SK-N-SH treated with all-trans-retinoic acid at 6 μM for 48 hours (cell line): ENCODE measurements at regions not wholly inside any gene's neighbourhood (a gene's known extent, or its start where the extent isn't known, plus 50 kb on each side); places are given as distances from the start of the nearest gene placed in this dataset.

Experiments used
- ATAC-seq: fragments of 200-7000 bp; cut with Tn5 transposase; 3 replicates; pipeline ENCODE4 v1.9.1; 2020; ENCODE audit warnings: mild to moderate bottlenecking, moderate library complexity
- ARNTL ChIP-seq: fragments of 450-650 bp; formaldehyde crosslinking; IDR thresholded peaks from 2 replicates; pipeline ENCODE4 v1.5.0; 2020; ENCODE audit warnings: low read depth, mild to moderate bottlenecking, moderate library complexity, borderline replicate concordance
- BACH2 ChIP-seq: fragments of 250-450 bp; sonication (Bioruptor Pico); IDR thresholded peaks from 2 replicates; pipeline ENCODE4 v1.9.0; 2021; ENCODE audit warnings: mild to moderate bottlenecking, borderline replicate concordance
- CSDC2 ChIP-seq: fragments of 250-450 bp; sonication (Bioruptor Pico); IDR thresholded peaks from 2 replicates; pipeline ENCODE4 v1.5.0; 2020; ENCODE audit warnings: mild to moderate bottlenecking, moderate library complexity
- ESRRG ChIP-seq: fragments of 250-450 bp; sonication (Bioruptor Pico); IDR thresholded peaks from 2 replicates; pipeline ENCODE4 v1.6.1; 2021; ENCODE audit warnings: mild to moderate bottlenecking
- ISL1 ChIP-seq: fragments of 250-450 bp; sonication (Bioruptor Pico); IDR thresholded peaks from 2 replicates; pipeline ENCODE4 v2.1.2; 2022; ENCODE audit warnings: mild to moderate bottlenecking, moderate library complexity
- OSR1 ChIP-seq: fragments of 250-450 bp; sonication (Bioruptor Pico); IDR thresholded peaks from 2 replicates; pipeline ENCODE4 v1.8.0; 2022; ENCODE audit warnings: moderate library complexity, mild to moderate bottlenecking, inconsistent platforms
- PPARA ChIP-seq: fragments of 250-450 bp; sonication (Bioruptor Pico); IDR thresholded peaks from 2 replicates; pipeline ENCODE4 v1.5.0; 2020; ENCODE audit warnings: mild to moderate bottlenecking, borderline replicate concordance
- RARB ChIP-seq: fragments of 250-450 bp; sonication (Bioruptor Pico); IDR thresholded peaks from 2 replicates; pipeline ENCODE4 v1.8.0; 2021; ENCODE audit warnings: mild to moderate bottlenecking, moderate library complexity
- TCF4 ChIP-seq: fragments of 250-450 bp; sonication (Bioruptor Pico); IDR thresholded peaks from 2 replicates; pipeline ENCODE4 v1.8.0; 2021; ENCODE audit warnings: mild to moderate bottlenecking, moderate library complexity, borderline replicate concordance
- TOX ChIP-seq: fragments of 250-450 bp; sonication (Bioruptor Pico); IDR thresholded peaks from 2 replicates; pipeline ENCODE4 v1.8.0; 2021; ENCODE audit warnings: mild to moderate bottlenecking, moderate library complexity, borderline replicate concordance
- ZFP3 ChIP-seq: fragments of 250-450 bp; sonication (Bioruptor Pico); IDR thresholded peaks from 2 replicates; pipeline ENCODE4 v1.5.0; 2020; ENCODE audit warnings: mild to moderate bottlenecking, moderate library complexity
- ZFP30 ChIP-seq: fragments of 450-650 bp; formaldehyde crosslinking; IDR thresholded peaks from 2 replicates; pipeline ENCODE4 v1.5.0; 2022; ENCODE audit warnings: mild to moderate bottlenecking, moderate library complexity
- ZNF70 ChIP-seq: fragments of 450-650 bp; formaldehyde crosslinking; IDR thresholded peaks from 2 replicates; pipeline ENCODE4 v1.5.0; 2020; ENCODE audit warnings: mild to moderate bottlenecking, moderate library complexity
- TF ChIP-seq, protein P1 (sequence below): fragments of 250-450 bp; sonication (Bioruptor Pico); IDR thresholded peaks from 2 replicates; pipeline ENCODE4 v1.8.0; 2021; ENCODE audit warnings: low read depth, mild to moderate bottlenecking, moderate library complexity, borderline replicate concordance
- TF ChIP-seq, protein P2 (sequence below): fragments of 250-450 bp; sonication (Bioruptor Pico); IDR thresholded peaks from 2 replicates; pipeline ENCODE4 v1.5.0; 2020; ENCODE audit warnings: mild to moderate bottlenecking, moderate library complexity
- TF ChIP-seq, protein P3 (sequence below): fragments of 250-450 bp; sonication (Bioruptor Pico); IDR thresholded peaks from 2 replicates; pipeline ENCODE4 v1.8.0; 2020; ENCODE audit warnings: mild to moderate bottlenecking, moderate library complexity, borderline replicate concordance
- TF ChIP-seq, protein P4 (sequence below): fragments of 250-450 bp; sonication (Bioruptor Pico); IDR thresholded peaks from 2 replicates; pipeline ENCODE4 v1.5.1; 2020; ENCODE audit warnings: low read depth, mild to moderate bottlenecking, moderate library complexity
- TF ChIP-seq, protein P5 (sequence below): fragments of 250-450 bp; sonication (Bioruptor Pico); IDR thresholded peaks from 2 replicates; pipeline ENCODE4 v1.5.1; 2021; ENCODE audit warnings: mild to moderate bottlenecking, moderate library complexity

DNA sequence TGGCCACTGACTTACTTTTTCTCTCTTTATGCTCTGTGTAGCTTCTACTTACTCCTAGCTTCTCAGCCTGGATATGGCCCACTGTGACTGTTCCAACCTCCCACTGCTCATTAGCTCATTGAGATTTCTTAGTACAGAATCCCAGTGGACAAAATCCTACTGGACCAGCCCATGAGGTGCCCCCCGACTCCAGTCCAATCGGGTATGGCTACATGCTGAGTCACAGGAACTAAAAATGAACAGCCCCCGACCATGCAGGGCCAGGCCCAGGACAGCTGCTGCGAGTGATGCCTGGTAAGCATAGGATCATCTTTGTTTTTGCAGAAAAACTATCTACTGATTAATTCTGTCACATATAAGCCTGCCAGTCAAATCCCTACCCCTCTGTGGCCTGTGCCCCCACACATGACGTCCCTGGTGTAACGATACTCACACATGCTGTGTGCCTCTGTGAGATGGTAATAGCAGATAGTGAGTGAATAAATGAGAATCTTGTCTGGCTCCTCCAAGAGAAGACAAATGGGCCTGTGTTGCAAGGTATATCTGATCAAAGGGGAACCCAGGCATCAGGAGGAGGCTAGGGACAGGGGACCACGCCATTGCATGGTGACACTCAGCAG, 85.9 kb upstream of the KLF7 start:
- peak; percentile 2; the same call in 2 of the 3 replicates for ATAC-seq
- no peak for TF ChIP-seq ISL1 (CRISPR knock-in tag)
- TF ChIP-seq ZFP30: no peak
- TF ChIP-seq CSDC2 (CRISPR knock-in tag): 0 out of 2 replicates have a peak, but pooled peaks have one; percentile 40
- TF ChIP-seq OSR1 (CRISPR knock-in tag): 0 out of 2 replicates have a peak, but pooled peaks have one; percentile 31

DNA sequence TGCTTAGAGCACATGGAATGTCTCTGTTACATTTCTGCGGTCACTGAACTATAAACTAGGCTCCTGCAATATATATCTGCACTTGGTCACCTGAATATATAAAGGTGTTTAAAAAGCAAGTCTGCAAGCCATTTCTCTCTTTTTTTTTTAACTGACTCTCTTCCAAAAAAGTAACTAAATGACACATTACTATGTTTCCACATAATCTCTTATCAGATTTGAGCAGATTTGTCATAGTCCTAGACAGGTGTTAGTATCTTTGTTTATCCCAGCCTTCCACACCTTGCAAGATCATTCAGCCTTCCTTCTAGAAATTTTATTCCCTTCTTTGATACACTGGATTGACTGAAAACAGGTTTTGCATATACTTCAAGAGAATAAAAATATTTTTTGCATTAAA, 86.7 kb upstream of the KLF7 start:
- ATAC-seq: no peak
- no peak for TF ChIP-seq RARB (CRISPR knock-in tag)
- TF ChIP-seq ESRRG (CRISPR knock-in tag): no peak
- no peak for TF ChIP-seq ARNTL (CRISPR knock-in tag)
- no peak for TF ChIP-seq BACH2
- TF ChIP-seq, all 23 proteins: peak for 0

DNA sequence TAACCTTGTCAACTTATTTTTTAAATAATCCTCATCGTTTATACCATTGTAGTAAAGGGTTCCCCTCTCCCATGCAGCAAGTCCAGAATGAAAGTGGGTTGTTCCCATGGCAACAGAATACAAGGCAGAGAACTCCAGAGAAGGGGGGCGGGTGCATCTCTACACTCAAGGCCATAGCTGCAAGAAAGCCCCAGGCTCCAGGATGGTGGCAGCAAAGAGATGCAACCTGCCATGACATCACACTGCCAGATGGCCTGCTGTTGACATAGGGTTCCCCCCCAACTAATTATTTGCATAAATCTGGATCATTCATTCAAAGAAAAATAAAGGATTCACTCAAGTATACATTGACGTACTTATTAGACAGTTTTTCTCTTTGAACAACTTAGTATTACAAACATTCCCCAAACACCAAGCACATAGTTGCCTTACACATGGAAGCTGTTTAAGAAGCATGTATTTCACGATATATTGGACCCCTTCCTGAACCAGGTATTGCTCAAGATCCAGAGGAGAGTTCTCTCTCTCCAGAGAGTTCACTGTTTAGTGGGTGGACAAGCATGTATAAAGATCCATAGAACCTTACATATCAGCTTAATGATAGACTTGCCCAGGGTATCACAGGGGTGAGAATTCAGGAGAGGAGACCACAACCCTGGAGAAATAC, 87.4 kb upstream of the KLF7 start:
- ATAC-seq: no peak; the same call in 2 of the 3 replicates
- TF ChIP-seq ZNF70 (CRISPR knock-in tag) (no peak), ZFP30 (no peak), ARNTL (CRISPR knock-in tag) (no peak), TOX (CRISPR knock-in tag) (no peak), TCF4 (no peak), BACH2 (no peak), ZFP3 (no peak), PPARA (CRISPR knock-in tag) (no peak), RARB (CRISPR knock-in tag) (no peak), ISL1 (CRISPR knock-in tag) (no peak), ESRRG (CRISPR knock-in tag) (no peak), OSR1 (CRISPR knock-in tag) (no peak)
- TF ChIP-seq, protein P1, sequence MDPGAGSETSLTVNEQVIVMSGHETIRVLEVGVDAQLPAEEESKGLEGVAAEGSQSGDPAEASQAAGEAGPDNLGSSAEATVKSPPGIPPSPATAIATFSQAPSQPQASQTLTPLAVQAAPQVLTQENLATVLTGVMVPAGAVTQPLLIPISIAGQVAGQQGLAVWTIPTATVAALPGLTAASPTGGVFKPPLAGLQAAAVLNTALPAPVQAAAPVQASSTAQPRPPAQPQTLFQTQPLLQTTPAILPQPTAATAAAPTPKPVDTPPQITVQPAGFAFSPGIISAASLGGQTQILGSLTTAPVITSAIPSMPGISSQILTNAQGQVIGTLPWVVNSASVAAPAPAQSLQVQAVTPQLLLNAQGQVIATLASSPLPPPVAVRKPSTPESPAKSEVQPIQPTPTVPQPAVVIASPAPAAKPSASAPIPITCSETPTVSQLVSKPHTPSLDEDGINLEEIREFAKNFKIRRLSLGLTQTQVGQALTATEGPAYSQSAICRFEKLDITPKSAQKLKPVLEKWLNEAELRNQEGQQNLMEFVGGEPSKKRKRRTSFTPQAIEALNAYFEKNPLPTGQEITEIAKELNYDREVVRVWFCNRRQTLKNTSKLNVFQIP (CRISPR knock-in tag): no peak
- TF ChIP-seq, protein P2, sequence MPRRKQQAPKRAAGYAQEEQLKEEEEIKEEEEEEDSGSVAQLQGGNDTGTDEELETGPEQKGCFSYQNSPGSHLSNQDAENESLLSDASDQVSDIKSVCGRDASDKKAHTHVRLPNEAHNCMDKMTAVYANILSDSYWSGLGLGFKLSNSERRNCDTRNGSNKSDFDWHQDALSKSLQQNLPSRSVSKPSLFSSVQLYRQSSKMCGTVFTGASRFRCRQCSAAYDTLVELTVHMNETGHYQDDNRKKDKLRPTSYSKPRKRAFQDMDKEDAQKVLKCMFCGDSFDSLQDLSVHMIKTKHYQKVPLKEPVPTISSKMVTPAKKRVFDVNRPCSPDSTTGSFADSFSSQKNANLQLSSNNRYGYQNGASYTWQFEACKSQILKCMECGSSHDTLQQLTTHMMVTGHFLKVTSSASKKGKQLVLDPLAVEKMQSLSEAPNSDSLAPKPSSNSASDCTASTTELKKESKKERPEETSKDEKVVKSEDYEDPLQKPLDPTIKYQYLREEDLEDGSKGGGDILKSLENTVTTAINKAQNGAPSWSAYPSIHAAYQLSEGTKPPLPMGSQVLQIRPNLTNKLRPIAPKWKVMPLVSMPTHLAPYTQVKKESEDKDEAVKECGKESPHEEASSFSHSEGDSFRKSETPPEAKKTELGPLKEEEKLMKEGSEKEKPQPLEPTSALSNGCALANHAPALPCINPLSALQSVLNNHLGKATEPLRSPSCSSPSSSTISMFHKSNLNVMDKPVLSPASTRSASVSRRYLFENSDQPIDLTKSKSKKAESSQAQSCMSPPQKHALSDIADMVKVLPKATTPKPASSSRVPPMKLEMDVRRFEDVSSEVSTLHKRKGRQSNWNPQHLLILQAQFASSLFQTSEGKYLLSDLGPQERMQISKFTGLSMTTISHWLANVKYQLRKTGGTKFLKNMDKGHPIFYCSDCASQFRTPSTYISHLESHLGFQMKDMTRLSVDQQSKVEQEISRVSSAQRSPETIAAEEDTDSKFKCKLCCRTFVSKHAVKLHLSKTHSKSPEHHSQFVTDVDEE (CRISPR knock-in tag): no peak
- TF ChIP-seq, protein P3, sequence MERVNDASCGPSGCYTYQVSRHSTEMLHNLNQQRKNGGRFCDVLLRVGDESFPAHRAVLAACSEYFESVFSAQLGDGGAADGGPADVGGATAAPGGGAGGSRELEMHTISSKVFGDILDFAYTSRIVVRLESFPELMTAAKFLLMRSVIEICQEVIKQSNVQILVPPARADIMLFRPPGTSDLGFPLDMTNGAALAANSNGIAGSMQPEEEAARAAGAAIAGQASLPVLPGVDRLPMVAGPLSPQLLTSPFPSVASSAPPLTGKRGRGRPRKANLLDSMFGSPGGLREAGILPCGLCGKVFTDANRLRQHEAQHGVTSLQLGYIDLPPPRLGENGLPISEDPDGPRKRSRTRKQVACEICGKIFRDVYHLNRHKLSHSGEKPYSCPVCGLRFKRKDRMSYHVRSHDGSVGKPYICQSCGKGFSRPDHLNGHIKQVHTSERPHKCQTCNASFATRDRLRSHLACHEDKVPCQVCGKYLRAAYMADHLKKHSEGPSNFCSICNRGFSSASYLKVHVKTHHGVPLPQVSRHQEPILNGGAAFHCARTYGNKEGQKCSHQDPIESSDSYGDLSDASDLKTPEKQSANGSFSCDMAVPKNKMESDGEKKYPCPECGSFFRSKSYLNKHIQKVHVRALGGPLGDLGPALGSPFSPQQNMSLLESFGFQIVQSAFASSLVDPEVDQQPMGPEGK: no peak
- TF ChIP-seq, protein P4, sequence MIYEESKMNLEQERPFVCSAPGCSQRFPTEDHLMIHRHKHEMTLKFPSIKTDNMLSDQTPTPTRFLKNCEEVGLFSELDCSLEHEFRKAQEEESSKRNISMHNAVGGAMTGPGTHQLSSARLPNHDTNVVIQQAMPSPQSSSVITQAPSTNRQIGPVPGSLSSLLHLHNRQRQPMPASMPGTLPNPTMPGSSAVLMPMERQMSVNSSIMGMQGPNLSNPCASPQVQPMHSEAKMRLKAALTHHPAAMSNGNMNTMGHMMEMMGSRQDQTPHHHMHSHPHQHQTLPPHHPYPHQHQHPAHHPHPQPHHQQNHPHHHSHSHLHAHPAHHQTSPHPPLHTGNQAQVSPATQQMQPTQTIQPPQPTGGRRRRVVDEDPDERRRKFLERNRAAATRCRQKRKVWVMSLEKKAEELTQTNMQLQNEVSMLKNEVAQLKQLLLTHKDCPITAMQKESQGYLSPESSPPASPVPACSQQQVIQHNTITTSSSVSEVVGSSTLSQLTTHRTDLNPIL: no peak
- TF ChIP-seq, protein P5, sequence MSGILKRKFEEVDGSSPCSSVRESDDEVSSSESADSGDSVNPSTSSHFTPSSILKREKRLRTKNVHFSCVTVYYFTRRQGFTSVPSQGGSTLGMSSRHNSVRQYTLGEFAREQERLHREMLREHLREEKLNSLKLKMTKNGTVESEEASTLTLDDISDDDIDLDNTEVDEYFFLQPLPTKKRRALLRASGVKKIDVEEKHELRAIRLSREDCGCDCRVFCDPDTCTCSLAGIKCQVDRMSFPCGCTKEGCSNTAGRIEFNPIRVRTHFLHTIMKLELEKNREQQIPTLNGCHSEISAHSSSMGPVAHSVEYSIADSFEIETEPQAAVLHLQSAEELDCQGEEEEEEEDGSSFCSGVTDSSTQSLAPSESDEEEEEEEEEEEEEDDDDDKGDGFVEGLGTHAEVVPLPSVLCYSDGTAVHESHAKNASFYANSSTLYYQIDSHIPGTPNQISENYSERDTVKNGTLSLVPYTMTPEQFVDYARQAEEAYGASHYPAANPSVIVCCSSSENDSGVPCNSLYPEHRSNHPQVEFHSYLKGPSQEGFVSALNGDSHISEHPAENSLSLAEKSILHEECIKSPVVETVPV (CRISPR knock-in tag): no peak
- TF ChIP-seq, all 23 proteins: peak for 0
